NCI-H748 (cell line): ENCODE measurements at regions not wholly inside any gene's neighbourhood (a gene's known extent, or its start where the extent isn't known, plus 50 kb on each side); places are given as distances from the start of the nearest gene placed in this dataset.

Experiments used
- DNase-seq: peaks from one replicate; lab custom pipeline; 2025; ENCODE audit not compliant: unreplicated experiment; lab: John Stamatoyannopoulos, UW

- DNase-seq = peak; percentile 58
These were observed 827.9 kb downstream of the FLRT2 start for GRCh38 chr14:86357876-86358275.

- DNase-seq = no peak
These were observed 827.2 kb downstream of the FLRT2 start for GRCh38 chr14:86357119-86357518.

DNA sequence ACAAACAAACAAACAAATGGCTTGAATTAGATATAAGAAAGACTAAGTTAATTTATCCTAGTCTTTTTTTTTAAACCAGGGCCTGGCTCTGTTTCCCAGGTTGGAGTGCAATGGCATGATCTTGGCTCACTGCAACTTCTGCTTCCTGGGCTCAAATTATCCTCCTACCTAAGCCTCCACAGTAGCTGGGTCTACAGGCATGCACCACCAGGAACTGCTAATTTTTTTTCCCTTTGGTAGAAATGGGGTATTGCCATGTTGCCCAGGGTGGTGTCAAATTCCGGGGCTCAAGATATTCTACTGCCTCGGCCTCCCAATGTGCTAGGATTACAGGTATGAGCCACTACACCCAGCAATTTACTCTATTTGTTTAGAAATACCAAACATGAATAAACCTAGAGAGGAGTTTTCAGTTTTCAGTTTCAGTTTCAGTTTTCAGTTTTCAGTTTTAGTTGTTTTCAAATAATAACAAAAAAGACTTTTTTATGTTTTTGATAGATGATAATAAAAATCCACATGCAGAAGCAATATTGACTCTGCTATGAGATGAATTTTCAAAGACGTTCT is 817.0 kb downstream of the FLRT2 start:
- DNase-seq = no peak

- DNase-seq = no peak
These were observed 804.4 kb downstream of the FLRT2 start for GRCh38 chr14:86334355-86334754.

DNA sequence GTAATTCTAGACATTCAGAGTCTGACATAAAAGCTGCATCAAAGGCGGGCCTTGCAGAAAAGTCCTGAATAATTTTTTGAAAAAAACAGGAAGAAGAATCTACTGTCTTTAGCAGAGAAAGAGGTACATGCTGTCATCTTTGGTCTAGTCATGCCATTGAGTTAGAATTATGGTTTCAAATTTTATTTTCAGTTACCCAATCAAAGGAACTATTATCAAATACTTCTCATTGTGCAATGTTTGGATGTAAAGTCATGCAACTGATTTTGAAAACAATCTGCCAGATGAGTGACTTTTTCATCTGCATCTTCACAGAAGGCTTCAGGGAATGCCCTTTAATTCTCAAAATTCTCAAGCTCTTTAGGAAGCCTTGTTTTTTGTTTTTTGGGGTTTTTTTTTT is 803.5 kb downstream of the FLRT2 start:
- no peak for DNase-seq

- DNase-seq = peak; percentile 73
These were observed 801.4 kb downstream of the FLRT2 start for GRCh38 chr14:86331341-86331740.

- no peak for DNase-seq
These were observed 791.2 kb downstream of the FLRT2 start for GRCh38 chr14:86321151-86321550.

DNA sequence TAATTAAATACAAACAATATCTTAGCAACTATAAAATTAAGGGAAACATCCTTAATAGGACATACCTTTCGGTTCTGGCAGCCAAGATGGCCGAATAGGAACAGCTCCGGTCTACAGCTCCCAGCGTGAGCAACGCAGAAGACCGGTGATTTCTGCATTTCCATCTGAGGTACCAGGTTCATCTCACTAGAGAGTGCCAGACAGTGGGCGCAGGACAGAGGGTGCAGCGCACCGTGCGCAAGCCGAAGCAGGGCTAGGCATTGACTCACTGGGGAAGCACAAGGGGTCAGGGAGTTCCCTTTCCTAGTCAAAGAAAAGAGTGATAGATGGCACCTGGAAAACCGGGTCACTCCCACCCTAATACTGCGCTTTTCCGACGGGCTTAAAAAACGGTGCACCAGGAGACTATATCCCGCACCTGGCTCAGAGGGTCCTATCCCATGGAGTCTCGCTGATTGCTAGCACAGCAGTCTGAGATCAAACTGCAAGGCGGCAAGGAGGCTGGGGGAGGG is 782.3 kb downstream of the FLRT2 start:
- peak; percentile 91 for DNase-seq

DNA sequence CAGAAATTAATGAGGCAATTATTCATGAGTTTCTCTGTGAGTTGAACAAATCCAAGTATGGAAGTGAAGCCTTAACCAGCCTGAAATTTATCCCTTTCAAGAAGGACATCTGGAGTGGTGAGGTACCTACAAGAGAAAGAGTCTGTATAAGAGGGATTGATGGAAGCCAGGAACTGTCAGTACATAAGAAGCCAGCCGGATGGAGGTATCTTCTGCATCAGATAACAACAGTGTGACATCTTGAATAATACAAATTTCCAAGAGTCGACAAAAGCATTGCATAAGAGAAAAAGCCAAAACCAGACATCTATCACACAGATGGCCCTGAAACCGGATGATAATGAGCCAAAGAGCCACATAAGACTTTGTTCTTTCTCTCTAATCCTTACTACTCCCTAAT is 781.2 kb downstream of the FLRT2 start:
- peak; percentile 61 for DNase-seq

- DNase-seq = peak; percentile 25
These were observed 780.7 kb downstream of the FLRT2 start for GRCh38 chr14:86310611-86311010.

DNA sequence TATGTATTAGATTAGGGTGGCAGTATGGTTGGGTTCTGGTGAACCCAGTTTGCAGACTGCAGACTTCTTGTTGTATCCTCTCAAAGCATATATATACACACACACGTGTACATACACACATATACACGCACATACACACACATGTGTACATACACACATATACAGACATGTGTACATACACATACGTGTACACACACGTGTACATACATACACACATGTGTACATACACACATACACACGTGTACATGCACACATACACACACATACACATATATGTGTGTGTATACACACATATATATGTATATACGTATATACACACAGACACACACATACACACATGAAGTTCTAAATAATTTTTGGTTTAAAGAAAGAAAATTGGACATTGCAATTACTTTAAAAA is 780.2 kb downstream of the FLRT2 start:
- DNase-seq = no peak

- DNase-seq = no peak
These were observed 775.1 kb downstream of the FLRT2 start for GRCh38 chr14:86305058-86305457.

DNA sequence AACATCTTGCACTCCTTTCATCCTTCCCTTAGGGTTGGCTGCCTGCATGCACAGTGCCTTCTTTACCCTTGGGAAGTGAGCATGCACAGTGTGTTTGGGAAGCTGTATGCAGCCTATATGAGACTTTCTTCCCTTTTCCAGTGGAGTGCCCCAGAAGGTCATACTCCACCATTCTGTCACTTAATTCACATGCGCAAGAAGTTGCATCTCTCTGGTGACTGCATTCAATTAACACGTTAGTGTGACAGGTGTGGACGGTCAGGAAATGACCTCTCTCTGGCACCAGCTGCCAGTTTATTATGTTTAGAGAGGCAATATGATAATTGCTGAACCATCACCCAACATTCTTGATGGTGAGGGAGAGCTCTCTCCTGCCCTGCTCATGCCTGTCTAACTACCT is 770.0 kb downstream of the FLRT2 start:
- peak; percentile 99 for DNase-seq

- DNase-seq = peak; percentile 99
These were observed 766.2 kb downstream of the FLRT2 start for GRCh38 chr14:86296173-86296572.

- no peak for DNase-seq
These were observed 758.4 kb downstream of the FLRT2 start for GRCh38 chr14:86288336-86288735.

DNA sequence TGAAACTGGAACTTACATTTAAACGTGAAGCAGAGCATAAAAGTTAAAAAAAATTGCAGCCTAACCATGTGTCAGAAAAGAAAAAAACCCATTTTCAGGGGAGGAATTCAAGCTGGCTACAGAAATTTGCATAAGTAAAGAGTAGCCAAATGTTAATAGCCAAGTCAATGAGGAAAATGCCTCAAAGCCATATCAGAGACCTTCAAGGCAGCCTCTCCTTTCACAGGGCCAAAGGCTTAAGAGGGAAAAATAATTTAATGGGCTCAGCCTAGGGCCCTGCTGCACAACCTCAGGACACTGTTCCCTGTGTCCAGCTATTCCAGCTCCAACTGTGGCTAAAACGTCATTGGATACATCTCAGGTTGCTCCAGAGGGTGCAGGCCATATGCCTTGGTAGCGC is 749.5 kb downstream of the FLRT2 start:
- DNase-seq = no peak

DNA sequence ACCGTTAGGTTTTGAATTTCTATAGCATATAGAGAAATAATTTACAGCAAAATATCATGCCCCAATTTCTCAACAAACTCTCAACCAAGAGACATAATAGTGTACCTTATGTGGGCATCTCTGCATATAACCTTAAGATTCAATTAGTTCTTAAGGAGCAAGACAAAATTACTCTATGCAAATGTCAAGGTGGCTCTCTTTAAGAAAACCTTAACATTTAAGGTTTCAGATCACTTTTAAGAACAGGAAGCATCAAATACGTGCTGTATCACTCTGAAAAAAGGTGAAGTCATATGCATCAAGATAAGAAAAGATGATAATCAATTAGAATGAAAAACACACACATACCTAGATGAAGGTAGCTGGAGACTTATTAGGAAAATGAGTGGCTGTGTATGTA is 728.0 kb downstream of the FLRT2 start:
- no peak for DNase-seq

- DNase-seq = no peak
These were observed 713.2 kb downstream of the FLRT2 start for GRCh38 chr14:86243158-86243557.

GRCh38 chr14:86237733-86238132 is 707.8 kb downstream of the FLRT2 start:
- DNase-seq = no peak

- peak; percentile 22 for DNase-seq
These were observed 691.8 kb downstream of the FLRT2 start for GRCh38 chr14:86221755-86222154.

DNA sequence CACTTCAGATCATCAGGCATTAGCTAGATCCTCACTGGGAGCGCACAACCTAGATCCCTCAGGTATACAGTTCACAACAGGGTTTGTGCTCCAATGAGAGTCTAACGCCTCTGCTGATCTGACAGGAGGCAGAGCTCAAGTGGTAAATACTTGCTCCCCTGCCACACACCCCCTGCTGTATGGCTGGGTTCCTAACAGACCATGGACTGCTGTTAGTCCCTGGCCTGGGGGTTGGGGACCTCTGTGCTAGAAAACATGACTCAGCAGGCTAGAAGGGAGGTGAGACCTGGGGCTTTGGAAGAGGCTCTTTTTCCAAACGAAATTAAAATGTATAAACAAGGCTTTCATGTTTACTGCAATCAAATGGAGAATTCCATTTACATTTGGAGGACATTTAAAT is 691.1 kb downstream of the FLRT2 start:
- DNase-seq = peak; percentile 10

- DNase-seq = no peak
These were observed 687.6 kb downstream of the FLRT2 start for GRCh38 chr14:86217523-86217922.

DNA sequence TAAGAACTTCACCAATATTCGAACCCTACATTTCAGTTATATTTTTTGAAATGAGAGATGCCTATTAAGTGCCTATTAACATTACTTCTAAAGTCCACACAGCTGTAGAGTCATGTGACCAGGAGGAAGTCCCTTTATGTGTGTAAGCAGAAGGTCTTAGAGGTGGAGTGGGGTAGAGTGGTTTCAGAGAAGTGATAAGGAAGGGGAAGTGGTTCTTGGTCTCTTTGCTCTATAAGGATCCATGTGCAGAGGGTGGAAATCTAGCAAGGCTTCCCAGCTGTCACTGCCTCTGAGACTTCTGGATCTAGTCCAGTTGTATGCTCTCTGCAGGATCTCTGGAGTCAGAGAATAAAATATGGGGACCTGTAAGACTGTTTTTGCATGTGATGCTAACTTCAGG is 673.9 kb downstream of the FLRT2 start:
- DNase-seq = no peak
